ENCODE measurements at regions not wholly inside any gene's neighbourhood (a gene's known extent, or its start where the extent isn't known, plus 50 kb on each side); places are given as distances from the start of the nearest gene placed in this dataset.

- no peak for DNase-seq
- H3K4me1 ChIP-seq = no peaks in the 10 kb centered on the region; the same call in 1 of the 2 replicates
Observed at GRCh38 chr9:91163773-91164471, 197.8 kb downstream of the AUH start.

More at GRCh38 chr9:91163773-91164471, 197.8 kb downstream of the AUH start:
- Histone ChIP-seq H3K4me3 (ENCODE audit: low read depth, low read length) (no peak overlapping the region), H3K9me3 (no peaks in the 10 kb centered on the region; the same call in 1 of the 2 replicates), H3K36me3 (no peaks in the 10 kb centered on the region), H3K27me3 (no peaks in the 10 kb centered on the region)
- no peak for TF ChIP-seq CTCF (IDR thresholded peaks at IDR 0.05; ENCODE audit: low read depth, low read length)

Measured in BE2C (cell line).